ENCODE measurements at regions not wholly inside any gene's neighbourhood (a gene's known extent, or its start where the extent isn't known, plus 50 kb on each side); places are given as distances from the start of the nearest gene placed in this dataset.

- no peaks in the 10 kb centered on the region for H3K9me3 ChIP-seq (ENCODE audit: control insufficient read depth in 2 of 2, insufficient read depth in 1 of 2, low read length in 1 of 2)
- WGBS = 78% methylated on average over 2 of the region's 2 CpGs
- no peaks in the 10 kb centered on the region for H3K36me3 ChIP-seq (ENCODE audit: control insufficient read depth in 2 of 2, insufficient read depth in 2 of 2, low read length in 1 of 2)
- H3K27ac ChIP-seq (ENCODE audit: low read depth in 1 of 2, low read length in 1 of 2) = no peak overlapping the region
- H3K4me1 ChIP-seq (ENCODE audit: control insufficient read depth in 2 of 2, insufficient read depth in 2 of 2, low read length in 2 of 2) = no peaks in the 10 kb centered on the region
- DNase-seq (ENCODE audit: low read depth in 6 of 9, low spot score in 9 of 9) = no peak
- H3K4me3 ChIP-seq (ENCODE audit: low read length in 2 of 2) = no peak overlapping the region
- H3K27me3 ChIP-seq (ENCODE audit: control insufficient read depth in 2 of 2, insufficient read depth in 1 of 2, low read length in 1 of 2) = no peaks in the 10 kb centered on the region
These were observed 379.3 kb downstream of the TRIM36 start for GRCh38 chr5:114790403-114790792.

GRCh38 chr5:114789773-114790402, 379.8 kb downstream of the TRIM36 start:
- Histone ChIP-seq H3K27me3 (ENCODE audit: control insufficient read depth in 2 of 2, insufficient read depth in 1 of 2, low read length in 1 of 2) (no peaks in the 10 kb centered on the region), H3K4me1 (ENCODE audit: control insufficient read depth in 2 of 2, insufficient read depth in 2 of 2, low read length in 2 of 2) (no peaks in the 10 kb centered on the region), H3K9me3 (ENCODE audit: control insufficient read depth in 2 of 2, insufficient read depth in 1 of 2, low read length in 1 of 2) (no peaks in the 10 kb centered on the region), H3K36me3 (ENCODE audit: control insufficient read depth in 2 of 2, insufficient read depth in 2 of 2, low read length in 1 of 2) (no peaks in the 10 kb centered on the region), H3K27ac (ENCODE audit: low read depth in 1 of 2, low read length in 1 of 2) (no peak overlapping the region), H3K4me3 (ENCODE audit: low read length in 2 of 2) (no peak overlapping the region)
- DNase-seq (ENCODE audit: low read depth in 6 of 9, low spot score in 9 of 9) = peak in 1 of 9 donors; percentile 3
- 57% methylated on average over 4 of the region's 4 CpGs for WGBS

- H3K4me3 ChIP-seq (ENCODE audit: low read length in 2 of 2) = no peak overlapping the region
- WGBS = 77% methylated on average over 8 of the region's 8 CpGs
- no peaks in the 10 kb centered on the region for H3K4me1 ChIP-seq (ENCODE audit: control insufficient read depth in 2 of 2, insufficient read depth in 2 of 2, low read length in 2 of 2)
- no peaks in the 10 kb centered on the region for H3K27me3 ChIP-seq (ENCODE audit: control insufficient read depth in 2 of 2, insufficient read depth in 1 of 2, low read length in 1 of 2)
- no peaks in the 10 kb centered on the region for H3K36me3 ChIP-seq (ENCODE audit: control insufficient read depth in 2 of 2, insufficient read depth in 2 of 2, low read length in 1 of 2)
- no peak overlapping the region for H3K27ac ChIP-seq (ENCODE audit: low read depth in 1 of 2, low read length in 1 of 2)
- no peaks in the 10 kb centered on the region for H3K9me3 ChIP-seq (ENCODE audit: control insufficient read depth in 2 of 2, insufficient read depth in 1 of 2, low read length in 1 of 2)
- no peak for DNase-seq (ENCODE audit: low read depth in 6 of 9, low spot score in 9 of 9)
These were observed 386.8 kb downstream of the TRIM36 start for GRCh38 chr5:114782869-114783268.

- WGBS = 93% methylated on average over 8 of the region's 8 CpGs
- H3K4me3 ChIP-seq (ENCODE audit: low read length in 2 of 2) = no peak overlapping the region
- no peaks in the 10 kb centered on the region for H3K27me3 ChIP-seq (ENCODE audit: control insufficient read depth in 2 of 2, insufficient read depth in 1 of 2, low read length in 1 of 2)
- H3K9me3 ChIP-seq (ENCODE audit: control insufficient read depth in 2 of 2, insufficient read depth in 1 of 2, low read length in 1 of 2) = no peaks in the 10 kb centered on the region
- no peak for DNase-seq (ENCODE audit: low read depth in 6 of 9, low spot score in 9 of 9)
- no peaks in the 10 kb centered on the region for H3K36me3 ChIP-seq (ENCODE audit: control insufficient read depth in 2 of 2, insufficient read depth in 2 of 2, low read length in 1 of 2)
- H3K4me1 ChIP-seq (ENCODE audit: control insufficient read depth in 2 of 2, insufficient read depth in 2 of 2, low read length in 2 of 2) = no peaks in the 10 kb centered on the region
- no peak overlapping the region for H3K27ac ChIP-seq (ENCODE audit: low read depth in 1 of 2, low read length in 1 of 2)
These were observed 387.5 kb downstream of the TRIM36 start for GRCh38 chr5:114782177-114782576.

GRCh38 chr5:114780290-114780689, 389.4 kb downstream of the TRIM36 start:
- Histone ChIP-seq H3K36me3 (ENCODE audit: control insufficient read depth in 2 of 2, insufficient read depth in 2 of 2, low read length in 1 of 2) (no peaks in the 10 kb centered on the region), H3K9me3 (ENCODE audit: control insufficient read depth in 2 of 2, insufficient read depth in 1 of 2, low read length in 1 of 2) (no peaks in the 10 kb centered on the region), H3K27me3 (ENCODE audit: control insufficient read depth in 2 of 2, insufficient read depth in 1 of 2, low read length in 1 of 2) (no peaks in the 10 kb centered on the region), H3K4me1 (ENCODE audit: control insufficient read depth in 2 of 2, insufficient read depth in 2 of 2, low read length in 2 of 2) (no peaks in the 10 kb centered on the region), H3K4me3 (ENCODE audit: low read length in 2 of 2) (no peak overlapping the region), H3K27ac (ENCODE audit: low read depth in 1 of 2, low read length in 1 of 2) (no peak overlapping the region)
- no peak for DNase-seq (ENCODE audit: low read depth in 6 of 9, low spot score in 9 of 9)
- WGBS = 83% methylated on average over 2 of the region's 2 CpGs

GRCh38 chr5:114744406-114744805, 382.5 kb downstream of the KCNN2 start:
- Histone ChIP-seq H3K36me3 (ENCODE audit: control insufficient read depth in 2 of 2, insufficient read depth in 2 of 2, low read length in 1 of 2) (no peaks in the 10 kb centered on the region), H3K4me3 (ENCODE audit: low read length in 2 of 2) (no peak overlapping the region), H3K9me3 (ENCODE audit: control insufficient read depth in 2 of 2, insufficient read depth in 1 of 2, low read length in 1 of 2) (no peaks in the 10 kb centered on the region), H3K27ac (ENCODE audit: low read depth in 1 of 2, low read length in 1 of 2) (no peak overlapping the region), H3K27me3 (ENCODE audit: control insufficient read depth in 2 of 2, insufficient read depth in 1 of 2, low read length in 1 of 2) (no peaks in the 10 kb centered on the region), H3K4me1 (ENCODE audit: control insufficient read depth in 2 of 2, insufficient read depth in 2 of 2, low read length in 2 of 2) (no peaks in the 10 kb centered on the region)
- 88% methylated on average over 3 of the region's 3 CpGs for WGBS
- no peak for DNase-seq (ENCODE audit: low read depth in 6 of 9, low spot score in 9 of 9)

GRCh38 chr5:114734238-114734637, 372.4 kb downstream of the KCNN2 start:
- no peaks in the 10 kb centered on the region for H3K4me1 ChIP-seq (ENCODE audit: control insufficient read depth in 2 of 2, insufficient read depth in 2 of 2, low read length in 2 of 2)
- no peak overlapping the region for H3K27ac ChIP-seq (ENCODE audit: low read depth in 1 of 2, low read length in 1 of 2)
- peaks cover 0 to 3% of the 10 kb centered on the region in 2 donors for H3K9me3 ChIP-seq (ENCODE audit: control insufficient read depth in 2 of 2, insufficient read depth in 1 of 2, low read length in 1 of 2)
- no peak overlapping the region for H3K4me3 ChIP-seq (ENCODE audit: low read length in 2 of 2)
- 73% methylated on average over 1 of the region's 1 CpG for WGBS
- no peaks in the 10 kb centered on the region for H3K36me3 ChIP-seq (ENCODE audit: control insufficient read depth in 2 of 2, insufficient read depth in 2 of 2, low read length in 1 of 2)
- DNase-seq (ENCODE audit: low read depth in 6 of 9, low spot score in 9 of 9) = no peak
- no peaks in the 10 kb centered on the region for H3K27me3 ChIP-seq (ENCODE audit: control insufficient read depth in 2 of 2, insufficient read depth in 1 of 2, low read length in 1 of 2)

- Histone ChIP-seq H3K27ac (ENCODE audit: low read depth in 1 of 2, low read length in 1 of 2) (no peak overlapping the region), H3K27me3 (ENCODE audit: control insufficient read depth in 2 of 2, insufficient read depth in 1 of 2, low read length in 1 of 2) (no peaks in the 10 kb centered on the region), H3K9me3 (ENCODE audit: control insufficient read depth in 2 of 2, insufficient read depth in 1 of 2, low read length in 1 of 2) (no peaks in the 10 kb centered on the region), H3K36me3 (ENCODE audit: control insufficient read depth in 2 of 2, insufficient read depth in 2 of 2, low read length in 1 of 2) (no peaks in the 10 kb centered on the region), H3K4me3 (ENCODE audit: low read length in 2 of 2) (no peak overlapping the region), H3K4me1 (ENCODE audit: control insufficient read depth in 2 of 2, insufficient read depth in 2 of 2, low read length in 2 of 2) (no peaks in the 10 kb centered on the region)
- 96% methylated on average over 1 of the region's 1 CpG for WGBS
- DNase-seq (ENCODE audit: low read depth in 6 of 9, low spot score in 9 of 9) = no peak
These were observed 368.1 kb downstream of the KCNN2 start for GRCh38 chr5:114729986-114730385.

- no peaks in the 10 kb centered on the region for H3K36me3 ChIP-seq (ENCODE audit: control insufficient read depth in 2 of 2, insufficient read depth in 2 of 2, low read length in 1 of 2)
- no peak overlapping the region for H3K4me3 ChIP-seq (ENCODE audit: low read length in 2 of 2)
- no peaks in the 10 kb centered on the region for H3K4me1 ChIP-seq (ENCODE audit: control insufficient read depth in 2 of 2, insufficient read depth in 2 of 2, low read length in 2 of 2)
- DNase-seq (ENCODE audit: low read depth in 6 of 9, low spot score in 9 of 9) = no peak
- no peaks in the 10 kb centered on the region for H3K27me3 ChIP-seq (ENCODE audit: control insufficient read depth in 2 of 2, insufficient read depth in 1 of 2, low read length in 1 of 2)
- no peak overlapping the region for H3K27ac ChIP-seq (ENCODE audit: low read depth in 1 of 2, low read length in 1 of 2)
- WGBS = 74% methylated on average over 3 of the region's 3 CpGs
- peaks cover 0 to 3% of the 10 kb centered on the region in 2 donors for H3K9me3 ChIP-seq (ENCODE audit: control insufficient read depth in 2 of 2, insufficient read depth in 1 of 2, low read length in 1 of 2)
These were observed 365.5 kb downstream of the KCNN2 start for GRCh38 chr5:114727358-114727757.

Data from thymus (tissue), 11 donors.